GM12878 (cell line): ENCODE measurements at regions not wholly inside any gene's neighbourhood (a gene's known extent, or its start where the extent isn't known, plus 50 kb on each side); places are given as distances from the start of the nearest gene placed in this dataset.

Experiments used
- ATF7 ChIP-seq: fragments of 450-650 bp; IDR thresholded peaks from 2 replicates; pipeline ENCODE4 v1.6.1; 2016; ENCODE audit warnings: low read depth, mild to moderate bottlenecking
- CBFB ChIP-seq: IDR thresholded peaks from 2 replicates; pipeline ENCODE4 v1.6.1; 2016; ENCODE audit warnings: antibody characterized with exemption, low read depth
- CBX5 ChIP-seq: sonication (generic); IDR thresholded peaks from 2 replicates; pipeline ENCODE4 v1.6.1; 2016; ENCODE audit warnings: low read depth, moderate library complexity, mild to moderate bottlenecking, inconsistent platforms
- CHD4 ChIP-seq: fragments of 200-600 bp; sonication (generic); IDR thresholded peaks from 2 replicates; pipeline ENCODE4 v1.6.1; 2016; ENCODE audit warnings: mild to moderate bottlenecking
- EED ChIP-seq: sonication (generic); IDR thresholded peaks from 2 replicates; pipeline ENCODE4 v1.6.1; 2016; ENCODE audit warnings: antibody characterized with exemption, low read depth
- EP300 ChIP-seq, 2 experiments: fragments of 150-350 bp in 1 of 2; IDR thresholded peaks; 2 replicates each; pipeline ENCODE4 v1.6.1; 2011 to 2012; ENCODE audit warnings: low read depth in 2 of 2, low read length in 2 of 2, borderline replicate concordance in 1 of 2, improper control_type of control experiment in 1 of 2, inconsistent platforms in 1 of 2; ENCODE audit not compliant: control insufficient read depth in 1 of 2
- GATAD2B ChIP-seq: fragments of 450-650 bp; conservative IDR thresholded peaks from 2 replicates; pipeline ENCODE4 v1.6.1; 2017; ENCODE audit warnings: low read depth, mild to moderate bottlenecking, moderate library complexity
- IKZF2 ChIP-seq, 2 experiments: fragments of 450-650 bp; IDR thresholded peaks; 2 replicates each; pipeline ENCODE4 v1.6.1; 2017; ENCODE audit warnings: mild to moderate bottlenecking in 2 of 2, moderate library complexity in 2 of 2
- KAT2A ChIP-seq: conservative IDR thresholded peaks from 2 replicates; pipeline ENCODE4 v1.6.1; 2011; ENCODE audit warnings: low read depth, low read length; ENCODE audit not compliant: control insufficient read depth
- MTA2 ChIP-seq: fragments of 450-650 bp; IDR thresholded peaks from 2 replicates; pipeline ENCODE4 v1.6.1; 2016; ENCODE audit warnings: low read depth, mild to moderate bottlenecking, moderate library complexity
- NFIC ChIP-seq: IDR thresholded peaks from 2 replicates; pipeline ENCODE4 v1.6.1; 2012; ENCODE audit warnings: low read depth, mild to moderate bottlenecking, inconsistent platforms, low read length, moderate library complexity
- NFYB ChIP-seq: IDR thresholded peaks from 2 replicates; pipeline ENCODE4 v1.6.1; 2011; ENCODE audit warnings: low read depth, mild to moderate bottlenecking, low read length, improper control_type of control experiment, moderate library complexity; ENCODE audit not compliant: insufficient read depth
- PML ChIP-seq: IDR thresholded peaks from 2 replicates; pipeline ENCODE4 v1.6.1; 2012; ENCODE audit warnings: low read length, inconsistent platforms
- POLR2A ChIP-seq: IDR thresholded peaks from 2 replicates; pipeline ENCODE4 v1.6.1; 2011; ENCODE audit warnings: low read depth, mild to moderate bottlenecking, low read length
- POLR2AphosphoS5 ChIP-seq: IDR thresholded peaks from 2 replicates; pipeline ENCODE4 v1.6.1; 2011; ENCODE audit warnings: mild to moderate bottlenecking, low read length, inconsistent platforms
- SMC3 ChIP-seq: IDR thresholded peaks from 2 replicates; pipeline ENCODE4 v1.6.1; 2011; ENCODE audit warnings: low read length, improper control_type of control experiment, borderline replicate concordance
- STAT1 ChIP-seq: fragments of 450-650 bp; conservative IDR thresholded peaks from 2 replicates; pipeline ENCODE4 v1.6.1; 2014; ENCODE audit warnings: antibody characterized with exemption, mild to moderate bottlenecking
- STAT3 ChIP-seq: IDR thresholded peaks from 2 replicates; pipeline ENCODE4 v1.6.1; 2011; ENCODE audit warnings: low read depth, low read length, improper control_type of control experiment
- TAF1 ChIP-seq: IDR thresholded peaks from 2 replicates; pipeline ENCODE4 v1.6.1; 2011; ENCODE audit warnings: mild to moderate bottlenecking, low read depth, low read length, borderline replicate concordance
- TCF3 ChIP-seq: IDR thresholded peaks from 2 replicates; pipeline ENCODE4 v1.6.1; 2012; ENCODE audit warnings: low read depth, mild to moderate bottlenecking, low read length, borderline replicate concordance; ENCODE audit not compliant: insufficient read depth
- YY1 ChIP-seq: IDR thresholded peaks from 2 replicates; pipeline ENCODE4 v1.6.1; 2011; ENCODE audit warnings: low read depth, mild to moderate bottlenecking, low read length
- ZBED1 ChIP-seq: IDR thresholded peaks from 2 replicates; pipeline ENCODE4 v1.6.1; 2016; ENCODE audit warnings: borderline replicate concordance
- ZNF24 ChIP-seq: fragments of 450-650 bp; IDR thresholded peaks from 2 replicates; pipeline ENCODE4 v1.6.1; 2017; ENCODE audit warnings: antibody characterized with exemption, mild to moderate bottlenecking
- ZNF384 ChIP-seq: IDR thresholded peaks from 2 replicates; pipeline ENCODE4 v1.6.1; 2012; ENCODE audit warnings: low read depth, mild to moderate bottlenecking, low read length, improper control_type of control experiment, borderline replicate concordance
- TF ChIP-seq, protein P1 (sequence below): fragments of 450-650 bp; IDR thresholded peaks from 2 replicates; pipeline ENCODE4 v1.6.1; 2017; ENCODE audit warnings: mild to moderate bottlenecking, low read depth, inconsistent platforms; ENCODE audit not compliant: poor library complexity, severe bottlenecking
- TF ChIP-seq, protein P2 (sequence below): fragments of 450-650 bp; IDR thresholded peaks from 2 replicates; pipeline ENCODE4 v1.6.1; 2017; ENCODE audit warnings: mild to moderate bottlenecking, moderate library complexity
- TF ChIP-seq, protein P3 (sequence below): IDR thresholded peaks from 2 replicates; pipeline ENCODE4 v1.6.1; 2011; ENCODE audit warnings: low read depth, low read length, improper control_type of control experiment, borderline replicate concordance

DNA sequence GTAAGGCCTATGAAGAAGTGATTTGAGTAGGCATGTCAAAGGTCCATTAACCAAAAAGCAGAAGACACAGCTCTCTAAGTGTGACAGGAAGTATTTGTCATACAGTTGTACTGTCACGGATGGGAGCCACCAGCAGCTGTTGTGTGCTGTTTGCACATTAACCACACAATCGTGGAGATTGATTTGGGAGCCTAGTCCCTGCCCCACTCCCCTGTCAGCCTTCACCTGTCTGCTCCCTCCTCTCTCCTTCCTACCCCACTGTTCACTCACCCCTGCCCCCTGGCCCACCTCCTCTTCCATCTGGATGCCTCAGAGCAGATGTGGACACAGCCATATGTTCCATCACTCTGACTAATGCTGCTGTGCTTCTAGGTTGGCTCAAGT lies 124.7 kb upstream of the SPACA1 start (continued):
- TF ChIP-seq EP300 (IDR thresholded peaks at IDR 0.05; ENCODE audit: borderline replicate concordance in 1 of 2, control insufficient read depth in 1 of 2, low read depth in 2 of 2, low read length in 2 of 2) (peak; percentile 84 to 90), GATAD2B (peak; percentile 64; the same call in 1 of the 2 replicates), CHD4 (no peak), IKZF2 (IDR thresholded peaks at IDR 0.05) (peak; percentile 89 to 92), ZNF384 (no peak), EED (peak; percentile 87), ZBED1 (peak; percentile 93), STAT3 (0 out of 2 replicates have a peak, but pooled peaks have one; percentile 32), ZNF24 (peak; percentile 96), MTA2 (peak; percentile 90), STAT1 (no peak), POLR2AphosphoS5 (no peak), ATF7 (peak; percentile 76), NFYB (peak; percentile 23; the same call in 1 of the 2 replicates), TAF1 (peak; percentile 8; the same call in 1 of the 2 replicates), PML (peak; percentile 24; the same call in 1 of the 2 replicates), NFIC (peak; percentile 92), TCF3 (peak; percentile 95), CBFB (peak; percentile 82; the same call in 1 of the 2 replicates), KAT2A (no peak), YY1 (no peak), CBX5 (peak; percentile 67; the same call in 1 of the 2 replicates), POLR2A (peak; percentile 34; the same call in 1 of the 2 replicates), SMC3 (peak; percentile 12; the same call in 1 of the 2 replicates)
- TF ChIP-seq, protein P1, sequence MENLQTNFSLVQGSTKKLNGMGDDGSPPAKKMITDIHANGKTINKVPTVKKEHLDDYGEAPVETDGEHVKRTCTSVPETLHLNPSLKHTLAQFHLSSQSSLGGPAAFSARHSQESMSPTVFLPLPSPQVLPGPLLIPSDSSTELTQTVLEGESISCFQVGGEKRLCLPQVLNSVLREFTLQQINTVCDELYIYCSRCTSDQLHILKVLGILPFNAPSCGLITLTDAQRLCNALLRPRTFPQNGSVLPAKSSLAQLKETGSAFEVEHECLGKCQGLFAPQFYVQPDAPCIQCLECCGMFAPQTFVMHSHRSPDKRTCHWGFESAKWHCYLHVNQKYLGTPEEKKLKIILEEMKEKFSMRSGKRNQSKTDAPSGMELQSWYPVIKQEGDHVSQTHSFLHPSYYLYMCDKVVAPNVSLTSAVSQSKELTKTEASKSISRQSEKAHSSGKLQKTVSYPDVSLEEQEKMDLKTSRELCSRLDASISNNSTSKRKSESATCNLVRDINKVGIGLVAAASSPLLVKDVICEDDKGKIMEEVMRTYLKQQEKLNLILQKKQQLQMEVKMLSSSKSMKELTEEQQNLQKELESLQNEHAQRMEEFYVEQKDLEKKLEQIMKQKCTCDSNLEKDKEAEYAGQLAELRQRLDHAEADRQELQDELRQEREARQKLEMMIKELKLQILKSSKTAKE, result peak; percentile 54
- TF ChIP-seq, protein P2, sequence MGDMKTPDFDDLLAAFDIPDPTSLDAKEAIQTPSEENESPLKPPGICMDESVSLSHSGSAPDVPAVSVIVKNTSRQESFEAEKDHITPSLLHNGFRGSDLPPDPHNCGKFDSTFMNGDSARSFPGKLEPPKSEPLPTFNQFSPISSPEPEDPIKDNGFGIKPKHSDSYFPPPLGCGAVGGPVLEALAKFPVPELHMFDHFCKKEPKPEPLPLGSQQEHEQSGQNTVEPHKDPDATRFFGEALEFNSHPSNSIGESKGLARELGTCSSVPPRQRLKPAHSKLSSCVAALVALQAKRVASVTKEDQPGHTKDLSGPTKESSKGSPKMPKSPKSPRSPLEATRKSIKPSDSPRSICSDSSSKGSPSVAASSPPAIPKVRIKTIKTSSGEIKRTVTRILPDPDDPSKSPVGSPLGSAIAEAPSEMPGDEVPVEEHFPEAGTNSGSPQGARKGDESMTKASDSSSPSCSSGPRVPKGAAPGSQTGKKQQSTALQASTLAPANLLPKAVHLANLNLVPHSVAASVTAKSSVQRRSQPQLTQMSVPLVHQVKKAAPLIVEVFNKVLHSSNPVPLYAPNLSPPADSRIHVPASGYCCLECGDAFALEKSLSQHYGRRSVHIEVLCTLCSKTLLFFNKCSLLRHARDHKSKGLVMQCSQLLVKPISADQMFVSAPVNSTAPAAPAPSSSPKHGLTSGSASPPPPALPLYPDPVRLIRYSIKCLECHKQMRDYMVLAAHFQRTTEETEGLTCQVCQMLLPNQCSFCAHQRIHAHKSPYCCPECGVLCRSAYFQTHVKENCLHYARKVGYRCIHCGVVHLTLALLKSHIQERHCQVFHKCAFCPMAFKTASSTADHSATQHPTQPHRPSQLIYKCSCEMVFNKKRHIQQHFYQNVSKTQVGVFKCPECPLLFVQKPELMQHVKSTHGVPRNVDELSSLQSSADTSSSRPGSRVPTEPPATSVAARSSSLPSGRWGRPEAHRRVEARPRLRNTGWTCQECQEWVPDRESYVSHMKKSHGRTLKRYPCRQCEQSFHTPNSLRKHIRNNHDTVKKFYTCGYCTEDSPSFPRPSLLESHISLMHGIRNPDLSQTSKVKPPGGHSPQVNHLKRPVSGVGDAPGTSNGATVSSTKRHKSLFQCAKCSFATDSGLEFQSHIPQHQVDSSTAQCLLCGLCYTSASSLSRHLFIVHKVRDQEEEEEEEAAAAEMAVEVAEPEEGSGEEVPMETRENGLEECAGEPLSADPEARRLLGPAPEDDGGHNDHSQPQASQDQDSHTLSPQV, result no peak
- TF ChIP-seq, protein P3, sequence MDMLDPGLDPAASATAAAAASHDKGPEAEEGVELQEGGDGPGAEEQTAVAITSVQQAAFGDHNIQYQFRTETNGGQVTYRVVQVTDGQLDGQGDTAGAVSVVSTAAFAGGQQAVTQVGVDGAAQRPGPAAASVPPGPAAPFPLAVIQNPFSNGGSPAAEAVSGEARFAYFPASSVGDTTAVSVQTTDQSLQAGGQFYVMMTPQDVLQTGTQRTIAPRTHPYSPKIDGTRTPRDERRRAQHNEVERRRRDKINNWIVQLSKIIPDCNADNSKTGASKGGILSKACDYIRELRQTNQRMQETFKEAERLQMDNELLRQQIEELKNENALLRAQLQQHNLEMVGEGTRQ, result no peak
